Right ventricle myocardium inferior (tissue), 1 donor: ENCODE measurements at regions not wholly inside any gene's neighbourhood (a gene's known extent, or its start where the extent isn't known, plus 50 kb on each side); places are given as distances from the start of the nearest gene placed in this dataset.
A peak's percentile ranks its signal among the peaks of the same experiment; 100 is the strongest.
"Not testable (repeated sequence)": the region's sequence is repeated elsewhere in the genome, so short reads cannot be mapped to it uniquely, and the experiment has no call there.

Experiments
- ATAC-seq: fragments of 200-7000 bp; cut with Tn5 transposase; one replicate; pipeline ENCODE4 v1.9.1; 2020; ENCODE audit warnings: mild to moderate bottlenecking, moderate library complexity
- DNase-seq: peaks from one replicate; pipeline ENCODE4 v3.0.0; 2021; ENCODE audit errors: missing footprints
- intact Hi-C: fragments of 100-400 bp; cut with DNase I; formaldehyde crosslinking; loops from one replicate; pipeline ENCODE4 v1.11.0; 2022
- donor health status: DM: no; HTN: yes; CAD: no; lungs with severe emphysema.

DNA sequence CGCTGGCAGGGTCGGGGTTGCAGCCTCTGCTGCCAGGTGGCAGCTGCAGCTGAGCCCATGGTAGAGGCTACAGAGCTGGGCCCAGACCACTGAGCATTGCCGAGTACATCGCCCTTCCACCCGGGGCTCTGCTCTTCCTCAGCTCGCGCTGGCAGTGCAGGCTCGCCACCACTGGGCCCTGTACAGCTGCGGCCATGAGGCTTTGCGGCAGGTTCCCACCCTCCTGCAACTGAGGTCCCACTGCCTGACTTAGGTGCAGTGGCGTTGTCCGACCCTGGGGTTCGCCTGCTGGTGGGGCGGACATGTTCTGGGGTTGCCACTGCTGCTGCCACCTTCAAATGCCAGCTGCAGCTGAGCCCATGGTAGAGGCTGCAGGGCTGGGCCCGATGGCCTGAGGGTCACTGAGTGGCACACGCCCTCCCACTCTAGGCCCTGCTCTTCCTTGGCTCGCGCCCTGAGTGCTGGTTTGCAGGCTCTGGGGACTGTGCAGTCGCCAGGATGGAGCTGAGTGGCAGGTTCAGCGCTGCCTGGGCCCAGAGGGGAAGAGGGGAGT is 359.8 kb downstream of the FOXD4L6 start:
- DNase-seq: peak; percentile 35
- intact Hi-C loops: not testable (repeated sequence)

DNA sequence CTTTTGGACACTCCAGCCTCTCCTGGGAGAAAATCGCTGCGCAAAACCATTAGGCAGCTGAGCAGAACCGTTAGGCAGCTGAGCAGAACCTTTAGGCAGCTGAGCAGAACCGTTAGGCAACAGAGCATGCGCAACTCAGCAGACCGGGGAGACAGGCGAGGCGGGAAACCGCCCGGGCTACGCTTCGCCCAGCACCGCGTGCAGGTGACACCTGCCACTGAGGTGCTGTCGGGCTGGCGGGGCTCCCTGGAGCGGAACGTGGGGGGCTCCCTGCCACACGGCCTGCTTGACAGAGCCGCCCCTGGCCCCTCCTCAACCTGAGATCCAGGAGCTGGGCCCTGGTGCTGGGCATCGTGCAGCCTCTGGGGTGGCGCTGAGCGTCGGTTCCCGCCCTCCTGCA is 360.3 kb downstream of the FOXD4L6 start:
- ATAC-seq, DNase-seq, intact Hi-C loops: not testable (repeated sequence)

More for the DNA sequence above, 359.8 kb downstream of the FOXD4L6 start:
- not testable (repeated sequence) for ATAC-seq

DNA sequence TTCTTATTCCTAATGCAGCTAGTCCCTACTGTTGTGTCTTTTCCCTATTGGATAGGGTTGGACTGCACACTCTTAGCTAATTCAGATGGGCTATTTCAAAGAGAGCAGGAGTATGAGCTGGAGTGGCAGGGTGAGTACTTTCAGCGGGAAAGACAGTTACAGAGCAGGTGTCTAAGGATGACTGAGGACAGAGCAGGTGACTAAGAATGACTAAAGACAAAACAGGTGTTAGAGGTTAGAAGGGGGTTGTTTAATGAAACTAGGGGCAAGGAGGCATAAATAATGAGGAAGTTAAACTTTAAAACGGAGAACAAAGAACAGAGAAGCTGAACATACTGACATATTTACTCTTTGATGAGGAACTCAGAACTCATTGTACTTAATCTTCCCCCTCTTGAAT is 373.5 kb downstream of the FOXD4L6 start:
- intact Hi-C loops, ATAC-seq, DNase-seq: not testable (repeated sequence)

DNA sequence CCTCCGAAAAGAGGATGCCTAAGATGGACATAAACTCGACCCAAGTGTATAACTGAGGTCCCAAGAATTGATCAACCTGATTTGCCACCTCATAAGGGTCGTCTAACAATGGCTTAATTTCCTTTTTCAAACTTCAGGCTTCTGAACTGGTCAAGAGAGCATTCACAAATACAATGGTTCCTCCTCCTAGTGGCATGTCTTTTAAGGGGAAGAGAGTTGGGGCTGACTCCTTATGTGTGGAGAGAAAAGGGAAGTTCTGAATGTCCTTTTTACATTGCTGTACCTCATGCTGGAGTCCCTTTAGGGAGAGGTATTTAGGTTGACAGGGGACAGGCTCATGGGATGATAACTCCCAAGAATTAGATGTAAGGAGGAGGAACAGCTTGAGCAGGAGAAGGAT is 375.2 kb downstream of the FOXD4L6 start:
- DNase-seq, intact Hi-C loops, ATAC-seq: not testable (repeated sequence)

DNA sequence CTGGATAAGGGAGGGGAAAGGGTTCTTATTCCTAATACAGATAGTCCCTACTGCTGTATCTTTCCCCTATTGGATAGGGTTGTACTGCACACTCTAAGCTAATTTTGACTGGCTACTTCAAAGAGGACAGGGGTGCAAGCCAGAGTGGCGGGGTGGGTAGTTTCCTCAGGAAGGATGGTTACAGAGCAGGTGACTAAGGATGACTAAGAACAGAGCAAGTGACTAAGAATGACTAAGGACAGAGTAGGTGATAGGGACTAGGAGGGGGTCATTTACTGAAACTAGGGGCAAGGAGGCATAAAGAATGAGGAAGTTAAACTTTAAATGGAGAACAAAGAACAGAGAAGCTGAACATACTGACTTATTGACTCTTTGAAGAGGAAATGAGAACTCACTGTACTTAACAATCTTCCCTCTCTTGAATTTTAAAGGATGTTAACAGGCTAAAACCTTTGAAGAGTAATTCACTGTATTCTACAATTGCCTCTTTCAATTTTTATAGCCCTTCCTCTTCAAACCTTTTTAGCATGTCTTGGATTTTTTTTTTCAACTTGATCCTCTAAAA is 381.5 kb downstream of the FOXD4L6 start:
- DNase-seq, intact Hi-C loops, ATAC-seq: not testable (repeated sequence)
